ENCODE measurements at regions not wholly inside any gene's neighbourhood (a gene's known extent, or its start where the extent isn't known, plus 50 kb on each side); places are given as distances from the start of the nearest gene placed in this dataset.

DNA sequence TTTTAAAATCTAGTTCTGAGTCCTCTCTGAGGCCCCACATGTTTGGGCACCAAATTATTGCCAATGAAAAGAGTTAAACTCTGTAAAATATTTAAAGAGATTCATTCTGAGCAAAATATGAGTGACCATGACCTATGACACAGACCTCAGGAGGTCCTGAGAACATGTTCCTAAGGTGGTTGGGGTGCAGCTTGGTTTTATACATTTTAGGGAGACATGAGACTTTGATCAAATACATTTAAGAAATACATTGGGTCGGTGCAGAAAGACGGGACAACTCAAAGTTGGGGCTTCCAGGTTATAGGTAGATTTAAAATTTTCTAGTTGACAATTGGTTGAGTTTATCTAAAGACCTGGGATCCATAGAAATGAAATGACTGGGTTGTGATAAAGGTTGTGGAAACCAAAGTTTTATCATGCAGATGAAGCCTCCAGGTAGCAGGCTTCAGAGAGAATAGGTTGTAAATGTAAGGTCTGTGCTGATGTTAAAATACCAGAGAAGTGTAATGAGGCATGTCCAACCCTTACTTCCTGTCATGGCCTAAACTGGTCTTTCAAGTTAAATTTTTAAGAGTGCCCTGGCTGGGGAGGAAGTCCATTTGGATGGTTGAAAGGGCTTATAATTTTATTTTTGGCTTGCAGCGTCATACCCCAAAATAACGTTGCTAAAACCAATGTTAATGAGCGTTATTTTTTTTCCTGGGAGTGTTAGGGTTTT, 274.9 kb downstream of the NUF2 start:
- TF ChIP-seq, protein P1, sequence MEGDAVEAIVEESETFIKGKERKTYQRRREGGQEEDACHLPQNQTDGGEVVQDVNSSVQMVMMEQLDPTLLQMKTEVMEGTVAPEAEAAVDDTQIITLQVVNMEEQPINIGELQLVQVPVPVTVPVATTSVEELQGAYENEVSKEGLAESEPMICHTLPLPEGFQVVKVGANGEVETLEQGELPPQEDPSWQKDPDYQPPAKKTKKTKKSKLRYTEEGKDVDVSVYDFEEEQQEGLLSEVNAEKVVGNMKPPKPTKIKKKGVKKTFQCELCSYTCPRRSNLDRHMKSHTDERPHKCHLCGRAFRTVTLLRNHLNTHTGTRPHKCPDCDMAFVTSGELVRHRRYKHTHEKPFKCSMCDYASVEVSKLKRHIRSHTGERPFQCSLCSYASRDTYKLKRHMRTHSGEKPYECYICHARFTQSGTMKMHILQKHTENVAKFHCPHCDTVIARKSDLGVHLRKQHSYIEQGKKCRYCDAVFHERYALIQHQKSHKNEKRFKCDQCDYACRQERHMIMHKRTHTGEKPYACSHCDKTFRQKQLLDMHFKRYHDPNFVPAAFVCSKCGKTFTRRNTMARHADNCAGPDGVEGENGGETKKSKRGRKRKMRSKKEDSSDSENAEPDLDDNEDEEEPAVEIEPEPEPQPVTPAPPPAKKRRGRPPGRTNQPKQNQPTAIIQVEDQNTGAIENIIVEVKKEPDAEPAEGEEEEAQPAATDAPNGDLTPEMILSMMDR (IDR thresholded peaks at IDR 0.05): no peak
- H3K36me3 Mint-ChIP-seq (ENCODE audit: low read depth): no peaks in the 10 kb centered on the region
- no peaks in the 10 kb centered on the region for H3K9me3 ChIP-seq (ENCODE audit: control insufficient read depth in 1 of 2, insufficient read depth in 1 of 2, low read length in 2 of 2)
- POLR2A ChIA-PET: no interaction called here
- H3K27me3 ChIP-seq (ENCODE audit: control insufficient read depth in 1 of 2, insufficient read depth in 2 of 2, low read length in 2 of 2): no peaks in the 10 kb centered on the region
- H3K27ac Mint-ChIP-seq: no peak overlapping the region
- no peak for ATAC-seq (ENCODE audit: poor library complexity)
- no peaks in the 10 kb centered on the region for H3K27me3 Mint-ChIP-seq
- no peak overlapping the region for H3K4me3 Mint-ChIP-seq
- no peaks in the 10 kb centered on the region for H3K4me1 ChIP-seq (ENCODE audit: insufficient read depth, low read length)
- peaks cover 12% of the 10 kb centered on the region for H3K9me3 Mint-ChIP-seq
- DNase-seq: no peak
- intact Hi-C loops (cut with DNase I, micrococcal nuclease): no loop called here
- no peaks in the 10 kb centered on the region for H3K36me3 ChIP-seq (ENCODE audit: insufficient read depth, low read length)
- no peak overlapping the region for H3K4me3 ChIP-seq (ENCODE audit: low read length)
- H3K27ac ChIP-seq (ENCODE audit: low read depth in 1 of 2, low read length in 2 of 2): no peak overlapping the region
- CTCF ChIA-PET: no interaction called here
- no peaks in the 10 kb centered on the region for H3K4me1 Mint-ChIP-seq (ENCODE audit: low read depth)

- H3K36me3 ChIP-seq (ENCODE audit: insufficient read depth, low read length): no peaks in the 10 kb centered on the region
- CTCF ChIA-PET: no interaction called here
- H3K9me3 Mint-ChIP-seq: peaks cover 4% of the 10 kb centered on the region
- no peak for DNase-seq
- intact Hi-C loops (cut with DNase I, micrococcal nuclease): no loop called here
- POLR2A ChIA-PET: no interaction called here
- H3K27me3 ChIP-seq (ENCODE audit: control insufficient read depth in 1 of 2, insufficient read depth in 2 of 2, low read length in 2 of 2): no peaks in the 10 kb centered on the region
- H3K27ac ChIP-seq (ENCODE audit: low read depth in 1 of 2, low read length in 2 of 2): no peak overlapping the region
- no peaks in the 10 kb centered on the region for H3K4me1 Mint-ChIP-seq (ENCODE audit: low read depth)
- no peaks in the 10 kb centered on the region for H3K4me1 ChIP-seq (ENCODE audit: insufficient read depth, low read length)
- TF ChIP-seq, protein P1 (IDR thresholded peaks at IDR 0.05): no peak
- no peak overlapping the region for H3K4me3 ChIP-seq (ENCODE audit: low read length)
- H3K4me3 Mint-ChIP-seq: no peak overlapping the region
- H3K27me3 Mint-ChIP-seq: no peaks in the 10 kb centered on the region
- no peaks in the 10 kb centered on the region for H3K36me3 Mint-ChIP-seq (ENCODE audit: low read depth)
- ATAC-seq (ENCODE audit: poor library complexity): no peak
- H3K27ac Mint-ChIP-seq: no peak overlapping the region
- no peaks in the 10 kb centered on the region for H3K9me3 ChIP-seq (ENCODE audit: control insufficient read depth in 1 of 2, insufficient read depth in 1 of 2, low read length in 2 of 2)
These were observed 282.6 kb downstream of the NUF2 start for GRCh38 chr1:163604321-163604720.

DNA sequence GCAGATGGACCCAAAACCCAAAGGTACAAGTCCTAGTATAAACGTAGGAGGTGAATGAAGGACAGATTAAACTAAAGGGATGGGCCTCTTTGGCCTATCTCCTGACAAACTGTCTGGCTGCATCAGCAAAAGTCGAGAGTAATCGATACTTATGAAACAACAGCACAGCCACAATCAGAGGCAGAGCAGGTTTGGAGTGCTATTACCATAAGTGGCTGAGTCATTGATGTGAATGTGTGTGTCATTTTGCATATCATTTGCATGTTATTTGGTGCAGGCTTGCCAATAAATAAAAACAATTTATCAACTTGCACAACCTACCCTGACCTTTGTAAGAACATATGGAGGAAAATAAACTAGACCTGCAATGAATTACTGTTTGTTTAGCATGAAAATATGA, 283.1 kb downstream of the NUF2 start:
- Histone ChIP-seq H3K4me1 (ENCODE audit: insufficient read depth, low read length) (no peaks in the 10 kb centered on the region), H3K4me3 (ENCODE audit: low read length) (no peak overlapping the region), H3K27me3 (ENCODE audit: control insufficient read depth in 1 of 2, insufficient read depth in 2 of 2, low read length in 2 of 2) (no peaks in the 10 kb centered on the region), H3K27ac (ENCODE audit: low read depth in 1 of 2, low read length in 2 of 2) (no peak overlapping the region), H3K9me3 (ENCODE audit: control insufficient read depth in 1 of 2, insufficient read depth in 1 of 2, low read length in 2 of 2) (no peaks in the 10 kb centered on the region), H3K36me3 (ENCODE audit: insufficient read depth, low read length) (no peaks in the 10 kb centered on the region)
- no peak for DNase-seq
- no peak for ATAC-seq (ENCODE audit: poor library complexity)
- Mint-ChIP-seq H3K4me1 (ENCODE audit: low read depth) (no peaks in the 10 kb centered on the region), H3K4me3 (no peak overlapping the region), H3K27me3 (no peaks in the 10 kb centered on the region), H3K36me3 (ENCODE audit: low read depth) (no peaks in the 10 kb centered on the region), H3K27ac (no peak overlapping the region), H3K9me3 (peaks cover 6% of the 10 kb centered on the region)
- TF ChIP-seq, protein P1 (IDR thresholded peaks at IDR 0.05): no peak
- intact Hi-C loops (cut with DNase I, micrococcal nuclease): no loop called here
- POLR2A ChIA-PET: no interaction called here
- CTCF ChIA-PET: no interaction called here
